Lower leg skin (tissue), 4 donors: ENCODE measurements at regions not wholly inside any gene's neighbourhood (a gene's known extent, or its start where the extent isn't known, plus 50 kb on each side); places are given as distances from the start of the nearest gene placed in this dataset.

Experiments
- DNase-seq, 2 donors: peaks; one replicate each; pipeline ENCODE4 v3.0.0-alpha.2; 2019; ENCODE audit warnings: low spot score in 2 of 2
- H3K4me3 ChIP-seq: fragments of 200-600 bp; sonication (generic); 2 replicates; pipeline ENCODE4 v1.5.1; 2017; ENCODE audit warnings: mild to moderate bottlenecking, low read depth; ENCODE audit not compliant: poor library complexity, severe bottlenecking
- CTCF ChIP-seq, 3 donors: fragments of 450-650 bp; IDR thresholded peaks; one replicate each; pipeline ENCODE4 v1.5.1; 2016; ENCODE audit warnings: antibody characterized with exemption in 3 of 3, mild to moderate bottlenecking in 3 of 3, moderate library complexity in 2 of 3
- POLR2A ChIP-seq, 2 donors: fragments of 450-650 bp; IDR thresholded peaks; one replicate each; pipeline ENCODE4 v1.6.1; 2016 to 2017; ENCODE audit warnings: antibody characterized with exemption in 2 of 2, mild to moderate bottlenecking in 1 of 2, moderate library complexity in 1 of 2
- WGBS, 2 donors: methylation state at CpG; one replicate each; pipeline ENCODE4 v1.1.5; 2018; 5-methylcytosine and 5-hydroxymethylcytosine counted together
- intact Hi-C: fragments of 100-400 bp; cut with DNase I; formaldehyde crosslinking; loops from one replicate; pipeline ENCODE4 v1.15.0; 2023; ENCODE audit warnings: low total_unique reads

- H3K4me3 ChIP-seq = no peak overlapping the region
- intact Hi-C loops = no loop called here
- TF ChIP-seq CTCF (IDR thresholded peaks at IDR 0.05) (no peak), POLR2A (IDR thresholded peaks at IDR 0.05) (no peak)
- 77 to 80% methylated on average over 7 to 8 of the region's 8 CpGs for WGBS, 2 donors
- DNase-seq = peak in 1 of 2 donors; percentile 72
Measured at GRCh38 chr9:126234681-126235335, 91.8 kb upstream of the MVB12B start.

- TF ChIP-seq POLR2A (IDR thresholded peaks at IDR 0.05) = no peak
- TF ChIP-seq CTCF (IDR thresholded peaks at IDR 0.05) = no peak
- H3K4me3 ChIP-seq = no peak overlapping the region
- peak in 1 of 2 donors; percentile 46 for DNase-seq
- 81 to 84% methylated on average over 49 of the region's 49 CpGs for WGBS, 2 donors
- intact Hi-C loops = loop anchor here (2.0 kb wide), 1 partner anchor 29 kb away; no protein-coding TSS in a partner anchor
Measured at GRCh38 chr9:126235336-126236243, 91.0 kb upstream of the MVB12B start.

GRCh38 chr9:126236273-126236672 is 90.4 kb upstream of the MVB12B start:
- intact Hi-C loops = loop anchor here (2.0 kb wide), 1 partner anchor 29 kb away; no protein-coding TSS in a partner anchor
- DNase-seq = peak in 1 of 2 donors; percentile 58
- TF ChIP-seq POLR2A (IDR thresholded peaks at IDR 0.05) (no peak), CTCF (IDR thresholded peaks at IDR 0.05) (no peak)
- 88 to 90% methylated on average over 7 of the region's 7 CpGs for WGBS, 2 donors
- no peak overlapping the region for H3K4me3 ChIP-seq

- TF ChIP-seq CTCF (IDR thresholded peaks at IDR 0.05) (no peak), POLR2A (IDR thresholded peaks at IDR 0.05) (no peak)
- DNase-seq = peak in 1 of 2 donors; percentile 62
- 89 to 90% methylated on average over 2 of the region's 2 CpGs for WGBS, 2 donors
- no peak overlapping the region for H3K4me3 ChIP-seq
- intact Hi-C loops = no loop called here
Measured at GRCh38 chr9:126238415-126238814, 88.2 kb upstream of the MVB12B start.

- H3K4me3 ChIP-seq = no peak overlapping the region
- no peak for DNase-seq
- WGBS, 2 donors = 88 to 89% methylated on average over 4 of the region's 4 CpGs
- intact Hi-C loops = no loop called here
- no peak for TF ChIP-seq POLR2A (IDR thresholded peaks at IDR 0.05)
- TF ChIP-seq CTCF (IDR thresholded peaks at IDR 0.05) = no peak
Measured at GRCh38 chr9:126239515-126239914, 87.1 kb upstream of the MVB12B start.
